GM21390 (cell line): ENCODE measurements at regions not wholly inside any gene's neighbourhood (a gene's known extent, or its start where the extent isn't known, plus 50 kb on each side); places are given as distances from the start of the nearest gene placed in this dataset.
"Not testable (repeated sequence)": the region's sequence is repeated elsewhere in the genome, so short reads cannot be mapped to it uniquely, and the experiment has no call there.

Source experiments
- ATAC-seq: cut with Tn5 transposase; IDR thresholded peaks from one replicate; pipeline ENCODE4 v1.9.1; 2021; ENCODE audit not compliant: unreplicated experiment

DNA sequence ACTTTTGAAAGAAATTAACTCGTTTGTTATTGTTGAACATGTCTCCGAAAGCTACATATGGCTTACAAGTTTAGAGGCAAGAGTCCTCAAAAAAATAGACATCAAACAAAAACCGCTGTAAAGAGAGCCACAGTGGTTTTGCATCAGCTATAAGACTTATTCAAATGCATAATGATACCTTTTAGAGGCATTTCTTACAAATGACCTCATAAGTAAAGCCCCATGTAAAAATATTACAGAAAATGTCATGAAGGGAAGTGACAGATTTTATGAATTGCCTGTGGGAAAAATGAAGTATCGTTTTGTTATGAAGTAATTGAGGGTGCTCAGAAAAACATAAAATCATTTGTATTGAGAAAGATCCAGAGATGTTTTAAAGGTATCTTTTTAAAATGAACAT, 598.0 kb downstream of the NXPH1 start:
- no peak for ATAC-seq

DNA sequence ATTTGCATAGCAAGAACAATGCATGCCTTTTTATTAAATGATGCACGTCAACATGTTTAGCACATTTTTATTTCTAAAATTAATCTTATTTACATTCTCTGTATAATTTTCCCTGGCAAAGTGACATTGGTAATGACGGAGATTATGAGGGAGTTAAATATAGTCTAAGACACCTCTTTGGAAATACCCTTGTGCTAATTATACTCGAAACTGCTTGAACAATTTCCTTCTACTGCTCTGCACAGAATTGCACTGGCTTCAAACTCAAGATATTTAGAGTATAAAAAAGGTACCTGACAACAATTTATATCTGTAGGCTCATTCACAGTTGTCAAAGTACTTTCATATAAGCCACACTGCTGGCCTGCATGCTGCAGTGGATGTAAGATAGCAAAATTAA, 602.7 kb downstream of the NXPH1 start:
- ATAC-seq = no peak

DNA sequence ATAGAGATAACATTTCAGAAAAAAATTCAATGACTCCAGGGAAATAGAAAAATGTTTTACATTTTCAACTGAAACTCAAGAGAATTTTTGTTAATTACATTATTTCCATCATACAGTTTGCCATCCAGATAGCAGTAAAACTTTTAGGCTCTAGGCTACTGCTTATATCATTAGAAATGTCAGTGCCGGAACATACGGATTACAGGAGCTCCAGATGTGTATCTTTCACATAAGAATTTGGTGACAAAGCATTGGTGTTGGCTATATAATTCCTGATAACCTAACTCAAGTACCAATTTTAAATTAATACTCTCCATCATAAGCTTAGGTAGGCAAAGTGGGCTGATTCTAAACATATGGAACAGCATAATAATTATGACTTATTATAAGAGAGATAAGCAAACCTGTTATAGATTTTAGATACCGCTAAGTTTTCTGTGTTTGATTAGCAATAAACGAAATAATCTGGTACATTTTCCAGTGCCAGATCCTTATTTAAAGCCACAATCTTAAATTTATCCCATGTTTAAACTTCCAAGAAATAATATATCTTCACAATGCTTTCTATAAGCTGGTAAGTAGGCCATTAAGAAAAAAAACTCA, 637.9 kb downstream of the NXPH1 start:
- ATAC-seq = no peak

DNA sequence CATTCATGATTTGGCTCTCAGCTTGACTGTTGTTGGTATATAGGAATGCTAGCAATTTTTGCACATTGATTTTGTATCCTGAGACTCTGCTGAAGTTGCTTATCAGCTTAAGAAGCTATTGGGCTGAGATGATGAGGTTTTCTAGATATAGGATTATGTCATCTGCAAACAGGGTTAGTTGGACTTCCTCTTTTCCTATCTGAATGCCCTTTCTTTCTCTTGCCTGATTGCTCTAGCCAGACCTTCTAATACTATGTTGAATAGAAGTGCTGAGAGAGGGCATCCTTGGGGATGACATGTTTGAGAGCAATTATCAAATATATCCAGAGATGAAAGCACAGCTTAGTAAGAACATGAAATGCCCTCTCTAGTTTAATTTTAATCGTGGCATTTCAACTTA, 642.4 kb downstream of the NXPH1 start:
- not testable (repeated sequence) for ATAC-seq

DNA sequence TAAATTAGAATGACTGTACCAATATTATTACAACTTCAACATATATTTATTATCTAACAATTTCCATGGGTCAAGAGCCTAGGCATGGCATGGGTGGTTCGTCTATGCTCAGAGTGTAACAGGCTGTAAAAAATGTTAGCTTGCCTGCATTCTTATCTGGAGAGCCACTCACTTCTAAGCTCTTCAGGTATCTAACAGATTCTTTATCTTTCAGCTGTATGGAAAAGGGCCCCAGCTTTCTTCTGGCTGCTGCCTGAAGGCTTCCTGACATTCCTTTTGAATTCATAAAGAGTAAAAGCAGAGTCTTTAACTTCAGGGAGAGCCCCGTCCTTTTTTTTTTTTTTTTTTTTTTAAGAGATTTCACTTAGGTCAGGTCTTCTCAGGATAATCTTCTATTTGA, 648.8 kb downstream of the NXPH1 start:
- ATAC-seq = no peak

DNA sequence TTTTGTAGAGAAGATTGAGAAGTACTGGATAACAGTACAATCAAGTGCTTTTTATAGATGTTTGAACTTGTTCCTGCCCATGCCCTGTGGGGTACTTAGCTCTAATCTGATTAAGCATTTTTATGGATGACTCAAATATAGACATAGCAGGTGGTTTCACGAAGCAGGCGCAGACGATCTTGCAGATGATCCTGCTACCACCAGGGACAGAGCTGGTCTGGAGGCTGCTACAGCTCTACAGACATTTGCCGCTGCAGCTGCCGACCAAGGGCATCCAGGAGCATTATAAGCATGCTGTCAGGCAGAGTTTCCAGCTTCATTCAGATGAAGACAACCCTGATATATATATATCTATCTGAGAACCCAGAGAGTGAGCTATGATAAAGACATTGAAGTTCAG, 650.4 kb downstream of the NXPH1 start:
- ATAC-seq = no peak

DNA sequence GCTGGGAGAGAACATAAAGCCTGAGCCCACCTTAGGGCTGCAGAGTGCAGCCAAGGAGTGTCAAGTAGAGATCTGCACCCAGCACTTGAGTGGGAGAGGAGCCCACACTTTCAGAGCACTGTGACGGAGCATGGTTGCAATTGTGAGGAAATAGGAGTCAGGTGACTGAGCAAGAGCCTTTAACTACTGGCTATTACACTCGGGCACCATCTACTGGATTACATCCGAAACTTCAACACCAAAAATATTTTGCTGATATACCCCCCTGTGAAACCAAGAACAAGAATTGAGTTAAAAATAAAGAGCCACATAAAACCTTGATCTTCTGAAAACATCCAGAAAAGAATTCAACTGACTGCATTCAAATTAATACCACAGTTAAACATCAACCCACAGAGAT, 657.9 kb downstream of the NXPH1 start:
- ATAC-seq = no peak

DNA sequence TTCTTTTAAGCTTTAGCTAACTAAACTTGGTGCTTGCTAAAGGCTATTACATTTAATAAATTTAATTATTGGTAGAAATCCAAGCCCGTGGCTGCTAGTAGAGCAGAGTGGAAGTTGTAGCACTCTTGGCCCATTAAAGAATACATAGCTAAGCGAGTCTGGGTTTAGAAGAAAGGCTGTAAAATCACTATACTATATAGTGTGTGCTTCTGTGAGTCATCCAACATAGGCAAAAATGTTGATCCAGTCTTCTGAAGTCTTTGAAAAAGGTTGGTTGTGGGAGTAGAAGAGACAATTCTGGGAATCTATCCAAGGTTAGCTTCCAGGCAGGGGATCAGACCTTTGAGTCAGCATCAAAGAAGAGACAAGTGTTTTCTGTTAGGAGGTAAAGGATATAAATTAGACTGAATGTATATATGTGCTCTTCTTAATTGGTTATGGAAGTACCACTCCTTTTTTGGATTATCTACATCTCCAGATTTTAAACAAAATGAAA, 664.2 kb downstream of the NXPH1 start:
- no peak for ATAC-seq

DNA sequence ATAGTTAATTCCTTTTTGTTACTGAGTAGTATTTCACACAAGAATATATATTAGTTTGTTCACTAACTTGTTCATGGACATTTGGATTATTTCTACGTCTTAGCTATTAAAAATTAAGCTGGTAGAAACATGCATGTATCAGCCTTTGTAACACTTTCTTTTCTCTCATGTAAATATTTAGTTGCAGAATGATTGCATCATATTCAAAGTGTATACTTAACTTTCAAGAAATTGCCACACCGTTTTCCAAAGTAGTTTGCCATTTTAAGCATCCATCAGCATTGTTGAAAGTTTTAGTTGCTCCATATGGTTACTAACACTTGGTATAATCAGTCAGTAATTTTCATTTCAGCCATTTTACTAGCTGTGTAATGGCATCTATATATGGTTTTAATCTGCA, 666.9 kb downstream of the NXPH1 start:
- ATAC-seq = no peak

DNA sequence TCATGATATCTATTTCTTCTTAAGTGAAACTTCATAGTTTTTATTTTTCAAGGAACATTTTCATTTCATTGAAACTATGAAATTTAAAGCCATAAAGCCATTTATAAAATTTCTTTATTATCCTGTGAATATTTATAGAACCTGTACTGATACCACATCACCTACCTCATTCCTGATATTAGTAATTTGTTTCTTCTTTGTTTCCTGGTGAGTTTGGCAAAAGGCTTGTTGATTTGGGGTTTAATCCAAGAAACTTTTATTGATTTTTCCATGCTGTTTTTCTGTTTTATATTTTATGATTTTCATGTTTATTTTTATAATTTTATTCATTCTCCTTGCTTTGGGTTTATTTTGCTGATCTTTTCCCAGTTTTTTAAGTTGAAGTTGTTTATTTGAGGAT, 669.4 kb downstream of the NXPH1 start:
- ATAC-seq = no peak

DNA sequence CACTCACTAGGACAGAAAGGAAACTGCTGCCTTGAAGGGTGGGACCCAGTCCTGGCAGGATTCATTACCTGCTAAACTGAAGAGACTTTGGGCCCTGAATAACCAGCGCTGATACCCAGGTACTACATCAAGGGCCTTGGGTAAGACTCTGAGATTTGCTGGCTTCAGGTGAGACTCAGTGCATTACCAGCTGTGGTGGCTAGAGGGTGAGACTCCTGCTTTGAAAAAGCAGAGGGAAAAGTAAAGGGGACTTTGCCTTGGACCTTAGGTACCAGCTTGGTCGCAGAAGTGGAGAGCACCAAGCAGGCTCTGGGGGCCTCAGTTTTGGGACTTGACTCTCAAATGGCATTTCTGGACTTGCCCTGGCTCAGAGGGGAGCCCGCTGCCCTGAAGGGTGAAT, 673.3 kb downstream of the NXPH1 start:
- no peak for ATAC-seq

DNA sequence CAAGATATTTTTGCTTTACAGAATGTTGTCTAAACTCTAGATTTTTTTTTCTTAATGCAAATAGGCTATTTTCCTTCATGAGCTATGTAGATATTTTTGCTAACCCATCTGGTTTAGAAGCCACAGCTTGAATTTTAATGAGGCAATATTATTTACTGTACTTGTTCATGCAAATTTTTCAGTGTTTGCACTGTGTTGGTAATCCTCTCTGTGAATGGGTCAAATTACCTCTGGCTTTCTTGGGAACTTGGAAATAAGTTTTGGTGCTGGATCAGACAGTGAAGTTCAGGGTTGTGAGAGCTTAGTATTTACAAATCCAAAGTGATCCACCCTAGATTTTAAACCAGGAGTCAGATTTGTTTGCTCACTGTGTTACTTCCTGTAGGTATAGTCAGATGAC, 686.9 kb downstream of the NXPH1 start:
- no peak for ATAC-seq

DNA sequence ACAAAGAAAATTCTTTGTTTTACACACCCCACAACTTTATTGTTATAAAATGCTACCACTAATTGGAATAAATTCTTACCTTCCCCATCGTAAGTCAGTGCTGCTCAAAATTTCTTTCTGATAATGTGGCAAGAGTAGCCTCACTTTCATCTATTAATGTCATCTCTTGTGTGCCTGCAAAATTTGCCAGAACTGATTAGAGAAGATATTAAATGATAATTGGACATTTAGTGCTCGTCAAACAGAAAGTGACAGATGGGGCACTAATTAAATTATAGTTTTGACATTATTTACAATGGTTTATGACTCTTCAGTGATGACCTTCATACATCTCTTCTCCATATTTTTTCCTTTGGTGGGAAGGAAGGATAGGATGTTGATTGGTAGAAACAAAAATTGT, 690.9 kb downstream of the NXPH1 start:
- no peak for ATAC-seq

DNA sequence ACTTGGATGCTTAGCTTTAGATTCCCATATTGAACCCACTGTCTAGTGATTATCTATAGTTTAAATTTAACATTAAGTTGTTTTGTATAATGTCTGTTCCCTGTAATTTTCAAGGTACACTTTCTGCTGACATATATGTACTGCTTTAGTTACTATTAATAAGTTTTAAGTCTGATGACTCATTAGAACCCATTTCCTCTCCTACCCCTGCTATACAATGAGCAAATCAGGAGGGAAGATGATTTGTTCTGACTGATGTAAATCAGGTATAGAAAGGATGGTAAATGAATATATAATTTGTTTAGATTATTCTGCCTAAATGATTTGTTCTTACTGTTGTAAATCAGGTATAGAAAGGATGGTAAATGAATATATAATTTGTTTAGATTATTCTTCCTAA, 691.8 kb downstream of the NXPH1 start:
- no peak for ATAC-seq

DNA sequence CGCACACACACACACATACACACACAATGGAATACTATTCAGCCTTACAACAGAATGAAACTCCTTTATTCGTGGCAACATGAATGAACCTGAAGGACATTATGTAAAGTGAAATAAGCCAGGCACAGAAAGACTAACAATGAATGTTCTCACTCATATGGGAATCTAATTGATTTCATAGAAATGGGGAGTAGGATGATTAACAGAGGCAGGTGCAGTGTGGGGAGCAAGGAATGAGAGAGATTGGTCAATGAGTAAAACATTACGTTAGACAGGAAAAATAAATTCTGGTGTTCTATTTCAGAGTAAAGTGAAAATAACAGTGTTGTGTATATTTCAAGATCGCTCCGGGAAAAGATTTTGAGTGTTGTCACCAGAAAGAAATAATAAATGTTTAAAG, 694.5 kb downstream of the NXPH1 start:
- ATAC-seq = no peak

DNA sequence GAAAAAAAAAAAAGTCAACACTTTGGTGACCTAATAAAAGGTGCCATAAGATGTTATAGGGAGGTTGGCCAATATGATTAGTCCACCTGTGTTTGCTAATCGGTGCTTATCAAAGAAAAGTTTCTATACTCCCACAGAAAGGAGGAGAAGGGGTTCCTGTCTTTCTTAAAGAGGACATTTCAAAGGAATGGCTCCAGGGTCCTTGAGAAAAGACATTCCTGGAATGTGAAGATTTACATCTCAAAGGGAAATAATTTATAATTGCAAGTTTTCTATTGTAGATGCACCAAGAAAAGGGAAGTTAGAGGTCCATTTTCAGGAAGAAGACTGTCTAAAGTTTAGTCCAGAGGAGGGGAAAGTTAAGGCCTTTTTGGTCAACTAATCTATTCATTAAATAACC, 715.3 kb downstream of the NXPH1 start:
- no peak for ATAC-seq

DNA sequence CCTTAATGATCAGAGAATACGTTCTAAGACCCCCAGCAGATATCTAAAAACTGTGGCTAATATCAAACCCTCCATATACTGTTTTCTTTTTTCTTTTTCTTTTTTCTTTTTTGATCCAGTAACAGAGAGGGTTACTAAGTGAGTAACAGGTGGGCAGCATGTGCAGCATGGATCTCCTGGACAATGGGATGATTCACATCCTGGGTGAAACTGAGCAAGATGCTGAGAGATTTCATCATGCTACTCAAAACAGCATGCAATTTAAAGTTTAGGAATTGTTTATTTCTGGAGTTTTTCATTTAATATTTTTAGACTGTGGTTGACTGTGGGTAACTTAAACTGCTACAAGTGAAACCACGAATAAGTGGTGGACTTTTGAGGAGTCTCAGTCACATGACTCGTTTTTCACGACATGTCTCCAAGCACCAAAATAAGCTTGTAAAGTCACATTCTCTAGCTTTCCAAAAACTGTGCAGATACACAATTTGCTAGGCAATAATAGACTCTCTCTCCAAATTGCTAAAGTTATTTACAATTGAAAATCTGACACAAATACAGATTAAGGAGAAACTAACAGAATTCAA, 716.2 kb downstream of the NXPH1 start:
- ATAC-seq = no peak

DNA sequence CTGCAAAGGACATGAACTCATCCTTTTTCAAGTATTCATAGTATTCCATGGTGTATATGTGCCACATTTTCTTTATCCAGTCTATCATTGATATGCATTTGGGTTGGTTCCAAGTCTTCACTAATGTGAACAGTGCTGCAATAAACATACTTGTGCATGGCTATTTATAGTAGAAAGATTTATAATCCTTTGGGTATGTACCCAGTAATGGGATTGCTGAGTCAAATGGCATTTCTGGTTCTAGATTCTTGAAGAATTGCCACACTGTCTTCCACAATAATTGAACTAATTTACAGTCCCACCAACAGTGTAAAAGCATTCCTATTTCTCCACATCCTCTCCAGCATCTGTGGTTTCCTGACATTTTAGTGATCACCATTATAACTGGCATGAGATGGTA, 730.3 kb downstream of the NXPH1 start:
- not testable (repeated sequence) for ATAC-seq

DNA sequence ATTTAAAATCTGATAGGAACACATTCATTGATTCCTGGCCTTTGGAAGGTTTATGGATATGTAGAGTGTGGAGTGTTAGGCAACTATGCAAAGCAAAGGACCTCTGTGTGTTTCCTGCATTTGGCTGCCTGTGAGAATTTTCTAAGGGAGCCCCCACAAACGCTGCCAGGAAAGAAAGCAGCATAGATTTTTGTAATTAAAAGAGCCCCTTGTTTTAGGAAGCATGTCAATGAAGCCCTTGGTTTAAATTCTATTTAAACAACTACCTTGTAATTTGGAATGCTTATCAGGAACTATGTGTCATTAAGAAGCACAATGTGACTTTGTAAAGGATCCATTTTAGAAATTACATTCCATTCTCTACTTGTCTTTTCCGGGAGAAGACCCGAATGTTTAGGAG, 742.5 kb downstream of the NXPH1 start:
- no peak for ATAC-seq

DNA sequence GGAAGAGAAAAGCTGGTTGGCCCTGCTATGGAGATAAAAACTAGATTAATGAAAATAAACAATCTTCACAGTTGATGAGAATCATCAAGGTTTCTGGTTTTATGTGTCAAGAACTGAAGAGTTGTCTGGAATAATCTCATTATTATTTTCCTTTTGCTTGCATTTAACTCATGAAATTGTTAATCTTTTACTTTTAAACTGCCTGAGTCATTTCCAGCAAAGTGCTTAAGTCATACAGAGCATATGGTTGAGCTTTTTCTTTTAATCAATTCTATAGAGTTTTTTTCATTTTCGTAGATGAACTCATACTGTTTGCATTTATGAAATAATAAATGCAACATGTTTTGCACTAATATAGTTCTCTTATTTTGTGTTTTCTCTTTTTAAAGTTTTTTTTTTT, 747.9 kb downstream of the NXPH1 start:
- no peak for ATAC-seq

DNA sequence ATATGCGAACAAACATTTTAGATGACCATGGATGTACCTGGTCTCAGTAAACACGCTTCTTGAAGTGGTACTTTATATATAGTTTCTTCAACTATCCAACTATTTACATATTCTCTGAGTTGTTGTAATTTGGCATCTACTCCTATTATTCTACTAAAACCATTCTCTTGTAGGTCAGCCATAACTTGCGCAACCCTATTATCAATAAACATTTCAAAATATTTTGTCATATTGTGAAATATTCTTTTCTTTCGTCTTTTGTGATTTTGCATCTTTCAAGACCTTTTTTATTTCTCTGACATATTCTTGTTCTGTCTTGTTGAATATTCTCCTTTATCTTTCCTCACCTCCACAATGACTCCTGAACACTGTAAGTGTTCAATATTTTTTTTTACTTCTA, 753.3 kb downstream of the NXPH1 start:
- no peak for ATAC-seq

DNA sequence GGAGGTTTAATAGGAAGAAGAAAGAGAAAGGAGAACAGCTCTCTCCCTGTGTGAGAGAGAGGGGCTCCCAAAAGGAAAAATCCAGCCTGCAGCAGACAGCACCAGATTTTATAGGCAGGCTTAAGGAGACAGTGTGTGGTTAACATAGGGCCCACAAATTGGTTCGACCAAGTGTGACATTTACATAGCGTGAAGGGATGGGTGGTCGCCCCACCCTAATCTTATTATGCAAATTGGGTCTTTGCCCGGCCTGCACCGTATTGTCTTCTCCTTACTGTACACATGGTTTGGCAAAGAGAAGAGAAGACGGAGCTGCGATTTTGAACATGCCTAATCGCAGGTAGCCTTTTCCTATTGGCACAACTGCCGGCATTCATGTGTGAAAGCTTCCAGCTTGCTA, 756.3 kb downstream of the NXPH1 start:
- no peak for ATAC-seq

DNA sequence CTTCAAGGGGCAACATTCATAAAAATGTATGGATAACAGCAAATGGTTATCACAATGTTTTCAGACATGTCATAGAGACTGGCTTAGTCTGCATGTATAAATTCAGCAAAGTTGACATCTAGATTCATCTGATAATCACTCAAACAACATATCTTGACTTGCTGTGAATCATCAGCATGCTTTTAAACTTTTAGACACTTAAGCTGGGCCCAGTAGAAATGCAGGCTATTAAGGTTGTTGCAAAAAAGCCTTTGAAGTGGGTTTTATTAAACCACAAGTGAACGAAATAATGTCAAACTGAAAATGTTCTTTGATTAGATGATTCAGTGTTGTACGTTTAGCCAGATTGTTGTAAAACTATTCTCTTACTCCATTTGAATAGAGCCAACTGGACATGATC, 759.6 kb downstream of the NXPH1 start:
- ATAC-seq = no peak
